ENCODE measurements at regions not wholly inside any gene's neighbourhood (a gene's known extent, or its start where the extent isn't known, plus 50 kb on each side); places are given as distances from the start of the nearest gene placed in this dataset.

GRCh38 chr1:191142748-191143147 lies 665.1 kb upstream of the BRINP3 start:
- no peak for TF ChIP-seq CTCF (IDR thresholded peaks at IDR 0.05)
- no peak for TF ChIP-seq POLR2A (IDR thresholded peaks at IDR 0.05; ENCODE audit: low read depth)
- TF ChIP-seq EP300 (IDR thresholded peaks at IDR 0.05): no peak
- TF ChIP-seq POLR2AphosphoS5 (IDR thresholded peaks at IDR 0.05): no peak
